Keratinocyte (primary cell): ENCODE measurements at regions not wholly inside any gene's neighbourhood (a gene's known extent, or its start where the extent isn't known, plus 50 kb on each side); places are given as distances from the start of the nearest gene placed in this dataset.

ENCODE experiments used
- DNase-seq: peaks from one replicate; pipeline ENCODE4 v3.0.0-alpha.2; 2011; ENCODE audit warnings: low read depth, missing footprints, low spot score
- FAIRE-seq: peaks from 2 replicates; lab custom pipeline; 2011; peaks lifted over from hg19 to GRCh38; lab: Jason Lieb, UNC
- H2AFZ ChIP-seq: 2 replicates; pipeline ENCODE4 v1.6.0; 2012; ENCODE audit warnings: low read length, control low read depth, inconsistent platforms; ENCODE audit not compliant: control insufficient read depth
- H3K27ac ChIP-seq: 2 replicates; pipeline ENCODE4 v1.5.1; 2011; ENCODE audit warnings: low read length; ENCODE audit not compliant: control insufficient read depth, insufficient read depth
- H3K27me3 ChIP-seq: 3 replicates; pipeline ENCODE4 v1.6.0; 2011; ENCODE audit warnings: low read length; ENCODE audit not compliant: control insufficient read depth, insufficient read depth; ENCODE audit errors: extremely low read depth
- H3K36me3 ChIP-seq, 2 experiments: 2 replicates in 1 of 2; 3 replicates in 1 of 2; pipeline ENCODE4 v1.5.1; 2011; ENCODE audit warnings: low read length in 2 of 2, mild to moderate bottlenecking in 1 of 2; ENCODE audit not compliant: control insufficient read depth in 2 of 2, insufficient read depth in 2 of 2; ENCODE audit errors: extremely low read depth in 1 of 2
- H3K4me1 ChIP-seq: 3 replicates; pipeline ENCODE4 v1.5.1; 2011; ENCODE audit warnings: low read length; ENCODE audit not compliant: control insufficient read depth, insufficient read depth; ENCODE audit errors: extremely low read depth
- H3K4me2 ChIP-seq: 3 replicates; pipeline ENCODE4 v1.6.0; 2011; ENCODE audit warnings: low read depth, low read length; ENCODE audit not compliant: control insufficient read depth, insufficient read depth; ENCODE audit errors: extremely low read depth
- H3K4me3 ChIP-seq, 3 experiments: fragments of 200-600 bp in 1 of 3; sonication (generic) in 1 of 3; 2 replicates in 2 of 3; 3 replicates in 1 of 3; pipeline ENCODE4 v1.5.1; 2011 to 2016; ENCODE audit warnings: low read length in 3 of 3, mild to moderate bottlenecking in 3 of 3, control low read depth in 2 of 3, inconsistent platforms in 1 of 3, low read depth in 1 of 3, mixed read lengths in 1 of 3, mixed run types in 1 of 3, moderate library complexity in 1 of 3; ENCODE audit not compliant: control insufficient read depth in 2 of 3, insufficient read depth in 2 of 3; ENCODE audit errors: extremely low read depth in 1 of 3
- H3K79me2 ChIP-seq: 2 replicates; pipeline ENCODE4 v1.6.0; 2012; ENCODE audit warnings: low read length; ENCODE audit not compliant: control insufficient read depth, insufficient read depth
- H3K9ac ChIP-seq: 3 replicates; pipeline ENCODE4 v1.6.0; 2011; ENCODE audit warnings: low read length; ENCODE audit not compliant: control insufficient read depth, insufficient read depth; ENCODE audit errors: extremely low read depth
- H3K9me1 ChIP-seq: 3 replicates; pipeline ENCODE4 v1.6.0; 2011; ENCODE audit warnings: low read length; ENCODE audit not compliant: control insufficient read depth, insufficient read depth; ENCODE audit errors: extremely low read depth
- H3K9me3 ChIP-seq: 2 replicates; pipeline ENCODE4 v1.5.1; 2012; ENCODE audit warnings: low read depth, low read length; ENCODE audit not compliant: control insufficient read depth
- H4K20me1 ChIP-seq: 3 replicates; pipeline ENCODE4 v1.6.0; 2011; ENCODE audit warnings: low read length; ENCODE audit not compliant: control insufficient read depth, insufficient read depth; ENCODE audit errors: extremely low read depth
- EZH2 ChIP-seq: IDR thresholded peaks from one replicate; pipeline ENCODE4 v1.6.1; 2012; ENCODE audit warnings: inconsistent platforms, mild to moderate bottlenecking, low read length, moderate library complexity
- dilution Hi-C: fragments of 300-500 bp; cut with MboI; formaldehyde crosslinking; loops from one replicate; pipeline ENCODE4 v1.7.0; 2020; ENCODE audit warnings: low sequenced_read_pairs; ENCODE audit not compliant: extremely low pct_ligation_motif_present
- TF ChIP-seq, protein P1 (sequence below), 3 experiments: IDR thresholded peaks in 1 of 3; conservative IDR thresholded peaks in 1 of 3; optimal IDR thresholded peaks in 1 of 3; 2 replicates in 2 of 3; 3 replicates in 1 of 3; pipeline versions ENCODE3 to v1.5.1; 2011; ENCODE audit warnings: low read length in 3 of 3, mild to moderate bottlenecking in 3 of 3, moderate library complexity in 2 of 3, control low read depth in 1 of 3, inconsistent platforms in 1 of 3; ENCODE audit not compliant: insufficient read depth in 2 of 3; ENCODE audit errors: extremely low read depth in 1 of 3

DNA sequence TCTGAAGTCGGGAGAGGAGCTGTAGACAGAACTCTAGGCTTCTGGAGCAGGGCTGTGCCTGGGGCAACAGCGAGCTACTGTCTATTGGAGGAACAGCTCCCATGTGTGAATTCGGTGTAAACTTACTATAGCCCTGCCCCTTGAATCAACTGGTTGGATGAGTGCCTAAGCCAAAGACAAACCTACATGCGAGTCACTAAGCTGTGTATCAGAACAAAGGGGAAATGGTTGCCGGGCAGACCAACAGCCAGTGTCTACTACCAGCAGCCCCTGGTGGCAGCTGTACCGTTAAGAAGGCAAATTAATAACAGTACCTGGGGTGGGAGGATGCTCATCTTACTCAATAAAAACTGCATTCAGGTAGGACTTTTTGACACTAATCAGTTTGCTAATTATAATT, 343.6 kb downstream of the ACTR3B start:
- TF ChIP-seq EZH2, result no peak
- TF ChIP-seq, protein P1, sequence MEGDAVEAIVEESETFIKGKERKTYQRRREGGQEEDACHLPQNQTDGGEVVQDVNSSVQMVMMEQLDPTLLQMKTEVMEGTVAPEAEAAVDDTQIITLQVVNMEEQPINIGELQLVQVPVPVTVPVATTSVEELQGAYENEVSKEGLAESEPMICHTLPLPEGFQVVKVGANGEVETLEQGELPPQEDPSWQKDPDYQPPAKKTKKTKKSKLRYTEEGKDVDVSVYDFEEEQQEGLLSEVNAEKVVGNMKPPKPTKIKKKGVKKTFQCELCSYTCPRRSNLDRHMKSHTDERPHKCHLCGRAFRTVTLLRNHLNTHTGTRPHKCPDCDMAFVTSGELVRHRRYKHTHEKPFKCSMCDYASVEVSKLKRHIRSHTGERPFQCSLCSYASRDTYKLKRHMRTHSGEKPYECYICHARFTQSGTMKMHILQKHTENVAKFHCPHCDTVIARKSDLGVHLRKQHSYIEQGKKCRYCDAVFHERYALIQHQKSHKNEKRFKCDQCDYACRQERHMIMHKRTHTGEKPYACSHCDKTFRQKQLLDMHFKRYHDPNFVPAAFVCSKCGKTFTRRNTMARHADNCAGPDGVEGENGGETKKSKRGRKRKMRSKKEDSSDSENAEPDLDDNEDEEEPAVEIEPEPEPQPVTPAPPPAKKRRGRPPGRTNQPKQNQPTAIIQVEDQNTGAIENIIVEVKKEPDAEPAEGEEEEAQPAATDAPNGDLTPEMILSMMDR (optimal IDR thresholded peaks at IDR 0.05 in 1 of 3, IDR thresholded peaks at IDR 0.05 in 1 of 3, conservative IDR thresholded peaks at IDR 0.05 in 1 of 3; ENCODE audit: extremely low read depth in 1 of 3, insufficient read depth in 2 of 3, low read length in 3 of 3), result no peak
- H3K9ac ChIP-seq, result no peak overlapping the region
- dilution Hi-C loops, result no loop called here
- no peaks in the 10 kb centered on the region for H4K20me1 ChIP-seq
- H3K4me3 ChIP-seq, result no peak overlapping the region
- H3K27me3 ChIP-seq, result no peaks in the 10 kb centered on the region
- FAIRE-seq (no peak), DNase-seq (no peak)
- H3K79me2 ChIP-seq, result no peaks in the 10 kb centered on the region
- H3K9me1 ChIP-seq, result no peaks in the 10 kb centered on the region
- no peak overlapping the region for H3K4me2 ChIP-seq
- H2AFZ ChIP-seq, result no peak overlapping the region
- H3K4me1 ChIP-seq, result no peaks in the 10 kb centered on the region
- no peaks in the 10 kb centered on the region for H3K36me3 ChIP-seq
- peaks cover 4% of the 10 kb centered on the region for H3K9me3 ChIP-seq
- H3K27ac ChIP-seq, result no peak overlapping the region

GRCh38 chr7:153107826-153108225, 348.3 kb downstream of the ACTR3B start:
- dilution Hi-C loops, result no loop called here
- Histone ChIP-seq H2AFZ (no peak overlapping the region), H3K4me1 (no peaks in the 10 kb centered on the region), H3K4me3 (no peak overlapping the region), H3K9me1 (no peaks in the 10 kb centered on the region), H4K20me1 (no peaks in the 10 kb centered on the region), H3K9ac (no peak overlapping the region), H3K9me3 (peaks cover 5% of the 10 kb centered on the region), H3K27ac (no peak overlapping the region), H3K36me3 (no peaks in the 10 kb centered on the region), H3K79me2 (no peaks in the 10 kb centered on the region), H3K27me3 (no peaks in the 10 kb centered on the region), H3K4me2 (no peak overlapping the region)
- TF ChIP-seq, protein P1 (optimal IDR thresholded peaks at IDR 0.05 in 1 of 3, IDR thresholded peaks at IDR 0.05 in 1 of 3, conservative IDR thresholded peaks at IDR 0.05 in 1 of 3; ENCODE audit: extremely low read depth in 1 of 3, insufficient read depth in 2 of 3, low read length in 3 of 3), result no peak
- TF ChIP-seq EZH2, result no peak
- DNase-seq (no peak), FAIRE-seq (no peak)
